CD4-positive, alpha-beta T cell treated with Interleukin-15 for 4 hours (primary cell): ENCODE measurements at regions not wholly inside any gene's neighbourhood (a gene's known extent, or its start where the extent isn't known, plus 50 kb on each side); places are given as distances from the start of the nearest gene placed in this dataset.
"Not testable (repeated sequence)": the region's sequence is repeated elsewhere in the genome, so short reads cannot be mapped to it uniquely, and the experiment has no call there.

Experiments used
- DNase-seq: peaks from one replicate; pipeline ENCODE4 v3.0.0-alpha.2; 2020; ENCODE audit warnings: low spot score

- not testable (repeated sequence) for DNase-seq
Measured at GRCh38 chr2:131828633-131829455, 301.2 kb downstream of the CCDC74A start.

GRCh38 chr2:131829456-131830241, 302.0 kb downstream of the CCDC74A start:
- not testable (repeated sequence) for DNase-seq

GRCh38 chr2:131830242-131830945, 302.7 kb downstream of the CCDC74A start:
- not testable (repeated sequence) for DNase-seq

GRCh38 chr2:131830946-131831310, 303.2 kb downstream of the CCDC74A start:
- not testable (repeated sequence) for DNase-seq

GRCh38 chr2:131831450-131832208, 303.9 kb downstream of the CCDC74A start:
- not testable (repeated sequence) for DNase-seq

GRCh38 chr2:131832209-131832780, 304.6 kb downstream of the CCDC74A start:
- DNase-seq = not testable (repeated sequence)

- not testable (repeated sequence) for DNase-seq
Measured at GRCh38 chr2:131832917-131833316, 305.2 kb downstream of the CCDC74A start.

GRCh38 chr2:131833367-131834202, 305.9 kb downstream of the CCDC74A start:
- not testable (repeated sequence) for DNase-seq

GRCh38 chr2:131834203-131835020, 306.7 kb downstream of the CCDC74A start:
- DNase-seq = not testable (repeated sequence)

GRCh38 chr2:131835022-131835421, 307.3 kb downstream of the CCDC74A start:
- DNase-seq = not testable (repeated sequence)

- no peak for DNase-seq
Measured at GRCh38 chr2:131835621-131836091, 308.0 kb downstream of the CCDC74A start.

GRCh38 chr2:131836116-131836515, 308.4 kb downstream of the CCDC74A start:
- DNase-seq = not testable (repeated sequence)

- DNase-seq = not testable (repeated sequence)
Measured at GRCh38 chr2:131844044-131844443, 316.4 kb downstream of the CCDC74A start.

GRCh38 chr2:131856202-131856601, 305.6 kb downstream of the ANKRD30BL start:
- not testable (repeated sequence) for DNase-seq

- DNase-seq = not testable (repeated sequence)
Measured at GRCh38 chr2:131858197-131858596, 303.6 kb downstream of the ANKRD30BL start.
